Activated naive CD4-positive, alpha-beta T cell treated with anti-CD3 and anti-CD28 coated beads for 36 hours (primary cell): ENCODE measurements at regions not wholly inside any gene's neighbourhood (a gene's known extent, or its start where the extent isn't known, plus 50 kb on each side); places are given as distances from the start of the nearest gene placed in this dataset.
"Not testable (repeated sequence)": the region's sequence is repeated elsewhere in the genome, so short reads cannot be mapped to it uniquely, and the experiment has no call there.

Experiments used
- CTCF ChIA-PET: fragments of 350-600 bp; sonication (Branson Sonifier 250); formaldehyde crosslinking; loops from one replicate; lab custom pipeline; 2021; ENCODE audit warnings: antibody characterized with exemption; lab: Charles Lee
- DNase-seq: peaks from one replicate; pipeline ENCODE4 v3.0.0-alpha.2; 2020
- H3K27ac Mint-ChIP-seq: one replicate; pipeline ENCODE4 v1.8.0; 2021; ENCODE audit warnings: mild to moderate bottlenecking, mixed read lengths
- H3K27me3 Mint-ChIP-seq: one replicate; pipeline ENCODE4 v1.8.0; 2021; ENCODE audit warnings: low read depth, mixed read lengths
- H3K36me3 Mint-ChIP-seq: one replicate; pipeline ENCODE4 v1.8.0; 2021; ENCODE audit warnings: low read depth, mixed read lengths
- H3K4me1 Mint-ChIP-seq: one replicate; pipeline ENCODE4 v1.8.0; 2021; ENCODE audit warnings: low read depth, mixed read lengths
- H3K4me3 Mint-ChIP-seq: one replicate; pipeline ENCODE4 v1.8.0; 2021; ENCODE audit warnings: mild to moderate bottlenecking, moderate library complexity, mixed read lengths
- H3K9me3 Mint-ChIP-seq: one replicate; pipeline ENCODE4 v1.8.0; 2021; ENCODE audit warnings: mixed read lengths
- intact Hi-C: fragments of 100-400 bp; cut with micrococcal nuclease; formaldehyde crosslinking; loops from one replicate; pipeline ENCODE4 v1.15.1; 2023

DNA sequence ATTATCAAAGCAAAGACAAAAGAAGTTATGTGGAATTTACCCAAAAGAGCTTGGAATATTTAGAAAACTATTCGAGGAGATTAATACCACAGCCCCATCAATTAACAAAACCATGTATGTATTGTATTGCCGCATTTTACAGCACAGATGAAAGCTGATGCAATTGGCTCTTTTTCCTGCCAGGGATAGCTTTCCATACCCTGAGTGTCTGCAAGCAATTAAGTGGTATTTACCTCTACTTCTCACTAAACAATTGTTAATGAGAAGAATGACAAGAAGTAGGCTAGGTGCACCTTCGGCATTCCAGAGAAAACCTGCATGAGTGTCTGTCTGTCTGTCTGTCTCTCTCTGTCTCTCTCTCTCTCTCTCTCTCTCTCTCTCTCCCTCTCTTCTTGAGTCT lies 219.5 kb downstream of the PAPSS1 start:
- Mint-ChIP-seq H3K27ac (no peak overlapping the region), H3K4me3 (no peak overlapping the region), H3K4me1 (no peaks in the 10 kb centered on the region), H3K36me3 (no peaks in the 10 kb centered on the region), H3K9me3 (peaks cover 8% of the 10 kb centered on the region), H3K27me3 (peaks cover 4% of the 10 kb centered on the region)
- CTCF ChIA-PET, result no interaction called here
- no peak for DNase-seq
- intact Hi-C loops, result no loop called here

GRCh38 chr4:107497054-107497453 lies 223.0 kb downstream of the PAPSS1 start:
- Mint-ChIP-seq H3K36me3 (no peaks in the 10 kb centered on the region), H3K9me3 (peaks cover 4% of the 10 kb centered on the region), H3K4me1 (no peaks in the 10 kb centered on the region)

DNA sequence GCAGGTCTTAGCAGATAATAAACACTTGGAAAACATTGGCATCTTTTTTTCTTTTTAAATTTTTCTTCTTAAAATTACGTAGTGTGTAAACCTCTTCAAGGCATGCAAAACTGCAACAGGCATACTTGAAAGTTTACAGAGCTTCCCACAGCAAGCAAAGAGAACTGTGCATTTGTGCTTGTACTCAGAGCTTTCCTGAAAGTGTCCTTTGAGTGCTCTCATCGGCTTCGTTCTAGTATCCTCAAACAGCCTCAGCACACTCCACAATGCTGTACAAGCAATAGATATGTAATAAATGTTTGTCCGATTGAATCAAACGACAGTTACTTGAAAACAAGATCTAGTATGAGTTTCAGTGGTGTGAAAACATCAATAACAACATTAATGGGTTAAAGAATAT lies 227.5 kb downstream of the PAPSS1 start:
- no peak for DNase-seq
- no peak overlapping the region for H3K27ac Mint-ChIP-seq
- CTCF ChIA-PET, result no interaction called here
- no peak overlapping the region for H3K4me3 Mint-ChIP-seq
- no peaks in the 10 kb centered on the region for H3K36me3 Mint-ChIP-seq
- no peaks in the 10 kb centered on the region for H3K27me3 Mint-ChIP-seq
- H3K4me1 Mint-ChIP-seq, result no peaks in the 10 kb centered on the region
- intact Hi-C loops, result no loop called here
- peaks cover 4% of the 10 kb centered on the region for H3K9me3 Mint-ChIP-seq

More at GRCh38 chr4:107497054-107497453, 223.0 kb downstream of the PAPSS1 start:
- intact Hi-C loops, result no loop called here
- H3K27ac Mint-ChIP-seq, result no peak overlapping the region
- DNase-seq, result no peak
- CTCF ChIA-PET, result no interaction called here
- H3K27me3 Mint-ChIP-seq, result no peaks in the 10 kb centered on the region
- no peak overlapping the region for H3K4me3 Mint-ChIP-seq

- CTCF ChIA-PET, result no interaction called here
- H3K4me1 Mint-ChIP-seq, result no peaks in the 10 kb centered on the region
- no peaks in the 10 kb centered on the region for H3K36me3 Mint-ChIP-seq
- H3K27ac Mint-ChIP-seq, result no peak overlapping the region
- H3K27me3 Mint-ChIP-seq, result no peaks in the 10 kb centered on the region
- no peaks in the 10 kb centered on the region for H3K9me3 Mint-ChIP-seq
- intact Hi-C loops, result no loop called here
- DNase-seq, result no peak
- H3K4me3 Mint-ChIP-seq, result no peak overlapping the region
These were observed 229.9 kb downstream of the PAPSS1 start for GRCh38 chr4:107490116-107490515.

DNA sequence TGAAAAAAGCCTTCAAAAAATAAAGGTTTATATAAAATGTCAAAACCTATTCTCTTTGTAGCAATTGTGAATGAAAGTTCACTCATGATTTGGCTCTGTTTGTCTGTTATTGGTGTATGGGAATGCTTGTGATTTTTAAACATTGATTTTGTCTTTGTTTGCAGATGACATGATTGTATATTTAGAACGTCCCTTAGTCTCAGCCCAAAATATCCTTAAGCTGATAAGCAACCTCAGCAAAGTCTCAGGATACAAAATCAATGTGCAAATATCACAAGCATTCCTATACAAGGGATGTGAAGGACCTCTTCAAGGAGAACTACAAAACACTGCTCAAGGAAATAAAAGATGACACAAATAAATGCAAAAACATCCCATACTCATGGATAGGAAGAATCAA lies 236.4 kb downstream of the PAPSS1 start:
- H3K27ac Mint-ChIP-seq, H3K27me3 Mint-ChIP-seq, CTCF ChIA-PET, H3K4me3 Mint-ChIP-seq, intact Hi-C loops, H3K36me3 Mint-ChIP-seq, DNase-seq, H3K4me1 Mint-ChIP-seq: not testable (repeated sequence)
- H3K9me3 Mint-ChIP-seq, result peaks cover 16% of the 10 kb centered on the region

DNA sequence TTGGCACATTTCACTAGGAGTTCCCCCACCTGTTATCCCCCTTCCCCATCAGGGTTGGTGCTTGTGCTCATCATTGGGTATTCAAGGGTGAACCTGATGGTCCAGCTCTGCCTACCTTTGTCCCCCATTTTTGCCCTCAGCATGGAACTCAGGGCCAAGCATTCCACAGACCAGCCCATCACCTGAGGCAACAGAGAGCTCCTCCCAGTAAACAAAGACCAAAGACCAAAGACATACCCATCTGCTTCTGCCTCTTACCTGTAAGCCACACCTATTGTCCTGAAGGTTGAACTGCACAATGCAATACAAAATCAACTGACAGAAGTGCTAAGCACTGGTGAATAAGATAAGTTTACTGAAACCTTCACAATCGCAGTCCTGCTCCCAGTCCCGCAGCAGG lies 237.5 kb downstream of the PAPSS1 start:
- intact Hi-C loops, result no loop called here
- Mint-ChIP-seq H3K4me1 (no peaks in the 10 kb centered on the region), H3K27ac (no peak overlapping the region), H3K4me3 (no peak overlapping the region), H3K36me3 (no peaks in the 10 kb centered on the region), H3K9me3 (peaks cover 17% of the 10 kb centered on the region), H3K27me3 (no peaks in the 10 kb centered on the region)
- DNase-seq, result no peak
- CTCF ChIA-PET, result interaction anchor here (0.6 kb wide), 1 partner anchor 188 kb away, joined by 4 read pairs; no protein-coding TSS in a partner anchor

GRCh38 chr4:107478327-107478980 lies 241.6 kb downstream of the PAPSS1 start:
- peaks cover 4% of the 10 kb centered on the region for H3K27me3 Mint-ChIP-seq
- CTCF ChIA-PET, result no interaction called here
- peaks cover 9% of the 10 kb centered on the region for H3K9me3 Mint-ChIP-seq
- no peak overlapping the region for H3K4me3 Mint-ChIP-seq
- H3K4me1 Mint-ChIP-seq, result no peaks in the 10 kb centered on the region
- no peaks in the 10 kb centered on the region for H3K36me3 Mint-ChIP-seq
- DNase-seq, result no peak
- no peak overlapping the region for H3K27ac Mint-ChIP-seq
- intact Hi-C loops, result no loop called here

GRCh38 chr4:107473126-107473525 lies 246.9 kb downstream of the PAPSS1 start:
- intact Hi-C loops, result no loop called here
- Mint-ChIP-seq H3K36me3 (no peaks in the 10 kb centered on the region), H3K27ac (no peak overlapping the region), H3K4me1 (no peaks in the 10 kb centered on the region), H3K27me3 (peaks cover 8% of the 10 kb centered on the region), H3K4me3 (no peak overlapping the region), H3K9me3 (no peaks in the 10 kb centered on the region)
- CTCF ChIA-PET, result no interaction called here
- DNase-seq, result no peak

GRCh38 chr4:107472265-107472948 lies 247.6 kb downstream of the PAPSS1 start:
- Mint-ChIP-seq H3K4me3 (no peak overlapping the region), H3K36me3 (no peaks in the 10 kb centered on the region), H3K27me3 (peaks cover 8% of the 10 kb centered on the region), H3K4me1 (no peaks in the 10 kb centered on the region), H3K27ac (no peak overlapping the region), H3K9me3 (no peaks in the 10 kb centered on the region)
- no peak for DNase-seq
- intact Hi-C loops, result no loop called here
- CTCF ChIA-PET, result no interaction called here

DNA sequence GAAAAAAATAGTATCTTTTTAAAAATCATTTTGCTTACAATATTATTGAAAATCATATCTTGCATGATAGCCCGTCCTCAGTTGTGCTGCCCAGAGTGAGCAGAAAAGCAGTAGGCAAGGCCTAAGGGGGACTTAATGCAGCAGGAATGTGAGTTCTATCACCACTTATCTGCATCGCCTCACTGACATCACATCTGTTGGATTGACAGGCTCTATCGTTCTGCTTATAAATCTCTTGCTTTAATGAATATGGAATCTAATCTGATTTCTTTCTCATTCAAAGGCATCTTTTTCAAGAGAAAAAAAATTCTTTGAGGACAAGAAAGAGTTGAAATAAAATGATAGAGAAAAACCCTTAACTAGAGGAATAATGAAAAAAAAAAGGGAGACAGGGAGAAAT lies 249.9 kb downstream of the PAPSS1 start:
- intact Hi-C loops, result no loop called here
- H3K27me3 Mint-ChIP-seq, result peaks cover 4% of the 10 kb centered on the region
- H3K36me3 Mint-ChIP-seq, result no peaks in the 10 kb centered on the region
- H3K4me3 Mint-ChIP-seq, result no peak overlapping the region
- no peaks in the 10 kb centered on the region for H3K4me1 Mint-ChIP-seq
- H3K27ac Mint-ChIP-seq, result no peak overlapping the region
- CTCF ChIA-PET, result no interaction called here
- no peak for DNase-seq
- no peaks in the 10 kb centered on the region for H3K9me3 Mint-ChIP-seq

DNA sequence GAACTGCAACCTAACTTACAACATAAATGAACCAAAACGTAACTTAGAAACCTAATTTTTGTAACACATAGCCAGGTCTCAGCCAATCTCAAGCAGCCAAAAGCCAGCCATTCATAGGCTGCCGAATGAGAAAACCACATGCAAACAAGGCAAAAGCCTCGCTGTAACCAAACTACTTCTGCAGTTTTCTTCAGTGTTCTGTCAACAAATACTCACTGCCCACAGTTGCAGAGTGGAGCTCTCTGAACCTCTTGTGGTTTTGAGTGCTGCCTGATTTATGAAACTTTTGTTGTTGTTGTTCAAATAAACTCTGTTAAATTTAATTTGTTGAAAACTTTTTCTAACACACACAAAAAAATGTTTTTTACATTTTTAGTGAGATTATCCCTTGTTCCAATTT lies 251.2 kb downstream of the PAPSS1 start:
- H3K9me3 Mint-ChIP-seq, result no peaks in the 10 kb centered on the region
- no peaks in the 10 kb centered on the region for H3K36me3 Mint-ChIP-seq
- no peak for DNase-seq
- H3K4me3 Mint-ChIP-seq, result no peak overlapping the region
- H3K4me1 Mint-ChIP-seq, result no peaks in the 10 kb centered on the region
- peaks cover 4% of the 10 kb centered on the region for H3K27me3 Mint-ChIP-seq
- intact Hi-C loops, result no loop called here
- H3K27ac Mint-ChIP-seq, result no peak overlapping the region
- CTCF ChIA-PET, result no interaction called here

DNA sequence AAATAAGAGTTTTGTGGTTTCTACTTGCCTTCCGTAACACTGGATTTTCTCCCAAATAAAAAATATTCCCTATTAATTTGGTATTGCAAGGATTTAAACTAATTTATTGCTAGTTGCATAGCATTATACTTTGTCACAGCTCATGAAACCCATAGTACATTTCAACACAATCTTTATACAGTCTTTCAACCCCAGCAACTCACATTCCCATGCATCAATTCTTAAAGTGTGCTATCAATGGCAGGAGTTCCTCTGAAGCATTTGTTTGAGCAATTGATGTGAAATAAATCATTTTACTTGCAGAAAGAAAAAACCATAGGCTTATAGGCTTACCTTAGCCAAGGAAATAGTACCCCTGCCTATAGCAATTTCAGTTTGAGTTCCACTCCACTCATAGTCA lies 251.9 kb downstream of the PAPSS1 start:
- H3K36me3 Mint-ChIP-seq, result no peaks in the 10 kb centered on the region
- intact Hi-C loops, result no loop called here
- no peaks in the 10 kb centered on the region for H3K9me3 Mint-ChIP-seq
- H3K4me3 Mint-ChIP-seq, result no peak overlapping the region
- H3K27me3 Mint-ChIP-seq, result peaks cover 4% of the 10 kb centered on the region
- H3K4me1 Mint-ChIP-seq, result no peaks in the 10 kb centered on the region
- DNase-seq, result no peak
- H3K27ac Mint-ChIP-seq, result no peak overlapping the region
- CTCF ChIA-PET, result interaction anchor here (0.8 kb wide), 1 partner anchor 36 kb away, joined by 4 read pairs; no protein-coding TSS in a partner anchor

DNA sequence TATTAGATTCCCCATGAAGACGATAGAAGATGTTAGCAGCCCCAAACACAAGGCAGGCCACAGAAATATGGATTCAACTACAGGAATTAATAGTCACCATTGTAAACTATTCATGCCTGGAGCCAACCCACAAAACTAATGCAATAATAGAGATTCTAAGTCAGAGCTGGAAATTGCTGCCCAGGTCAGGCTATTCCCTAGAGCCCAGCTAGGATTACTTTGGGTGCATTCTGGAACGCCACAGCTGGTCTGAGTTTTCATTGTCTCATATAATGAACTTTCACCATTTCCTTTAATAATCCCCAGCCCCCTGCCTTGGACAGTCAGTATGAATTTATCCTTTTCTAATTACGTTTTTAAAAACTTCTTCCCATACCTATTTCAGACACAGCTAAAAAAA lies 252.6 kb downstream of the PAPSS1 start:
- CTCF ChIA-PET, result interaction anchor here (0.8 kb wide), 1 partner anchor 36 kb away, joined by 4 read pairs; no protein-coding TSS in a partner anchor

More for the DNA sequence above, 252.6 kb downstream of the PAPSS1 start:
- no peak for DNase-seq
- no peaks in the 10 kb centered on the region for H3K4me1 Mint-ChIP-seq
- H3K4me3 Mint-ChIP-seq, result no peak overlapping the region
- no peak overlapping the region for H3K27ac Mint-ChIP-seq
- no peaks in the 10 kb centered on the region for H3K36me3 Mint-ChIP-seq
- intact Hi-C loops, result no loop called here
- H3K27me3 Mint-ChIP-seq, result peaks cover 4% of the 10 kb centered on the region
- no peaks in the 10 kb centered on the region for H3K9me3 Mint-ChIP-seq
